Right ventricle myocardium inferior (tissue), 1 donor: ENCODE measurements at regions not wholly inside any gene's neighbourhood (a gene's known extent, or its start where the extent isn't known, plus 50 kb on each side); places are given as distances from the start of the nearest gene placed in this dataset.

Experiments
- ATAC-seq: fragments of 200-7000 bp; cut with Tn5 transposase; one replicate; pipeline ENCODE4 v1.9.1; 2020; ENCODE audit warnings: mild to moderate bottlenecking, moderate library complexity
- DNase-seq: peaks from one replicate; pipeline ENCODE4 v3.0.0; 2021; ENCODE audit errors: missing footprints
- intact Hi-C: fragments of 100-400 bp; cut with DNase I; formaldehyde crosslinking; loops from one replicate; pipeline ENCODE4 v1.11.0; 2022
- donor health status: DM: no; HTN: yes; CAD: no; lungs with severe emphysema.

GRCh38 chr12:67370979-67371378, 101.8 kb downstream of the CAND1 start:
- ATAC-seq, result no peak
- intact Hi-C loops, result no loop called here
- no peak for DNase-seq

- ATAC-seq (no peak), DNase-seq (no peak)
- intact Hi-C loops, result no loop called here
Measured at GRCh38 chr12:67377021-67377420, 107.9 kb downstream of the CAND1 start.

- intact Hi-C loops, result no loop called here
- no peak for ATAC-seq
Measured at GRCh38 chr12:67377541-67377940, 108.4 kb downstream of the CAND1 start.

GRCh38 chr12:67382241-67382871, 113.2 kb downstream of the CAND1 start:
- ATAC-seq, result no peak
- intact Hi-C loops, result no loop called here

More at GRCh38 chr12:67377541-67377940, 108.4 kb downstream of the CAND1 start:
- no peak for DNase-seq

GRCh38 chr12:67386869-67387565, 117.9 kb downstream of the CAND1 start:
- intact Hi-C loops, result no loop called here
- DNase-seq (no peak), ATAC-seq (no peak)

More at GRCh38 chr12:67382241-67382871, 113.2 kb downstream of the CAND1 start:
- DNase-seq, result no peak

- intact Hi-C loops, result no loop called here
- DNase-seq (no peak), ATAC-seq (no peak)
Measured at GRCh38 chr12:67388331-67389138, 119.4 kb downstream of the CAND1 start.

- DNase-seq, result no peak
- ATAC-seq, result no peak
- intact Hi-C loops, result no loop called here
Measured at GRCh38 chr12:67390273-67390672, 121.1 kb downstream of the CAND1 start.

GRCh38 chr12:67391034-67391433, 121.9 kb downstream of the CAND1 start:
- DNase-seq, result no peak
- ATAC-seq, result peak; percentile 59
- intact Hi-C loops, result no loop called here

GRCh38 chr12:67391656-67392055, 122.5 kb downstream of the CAND1 start:
- DNase-seq (no peak), ATAC-seq (no peak)
- intact Hi-C loops, result no loop called here

GRCh38 chr12:67394550-67394949, 125.4 kb downstream of the CAND1 start:
- peak; percentile 94 for ATAC-seq
- intact Hi-C loops, result no loop called here
- DNase-seq, result peak; percentile 67

GRCh38 chr12:67400742-67401141, 131.6 kb downstream of the CAND1 start:
- intact Hi-C loops, result no loop called here
- ATAC-seq (no peak), DNase-seq (no peak)

GRCh38 chr12:67410246-67410645, 141.1 kb downstream of the CAND1 start:
- intact Hi-C loops, result loop anchor here (10.0 kb wide), 1 partner anchor 245 kb away; no protein-coding TSS in a partner anchor
- no peak for ATAC-seq
- no peak for DNase-seq

- intact Hi-C loops, result loop anchor here (10.0 kb wide), 1 partner anchor 246 kb away; no protein-coding TSS in a partner anchor
- DNase-seq (no peak), ATAC-seq (no peak)
Measured at GRCh38 chr12:67410667-67411067, 141.5 kb downstream of the CAND1 start.

- no peak for DNase-seq
- intact Hi-C loops, result loop anchor here (10.0 kb wide), 1 partner anchor 247 kb away; no protein-coding TSS in a partner anchor
- ATAC-seq, result no peak
Measured at GRCh38 chr12:67411562-67411961, 142.4 kb downstream of the CAND1 start.

GRCh38 chr12:67413577-67413976, 144.4 kb downstream of the CAND1 start:
- ATAC-seq, result no peak

GRCh38 chr12:67414011-67414715, 145.0 kb downstream of the CAND1 start:
- ATAC-seq, result no peak
- intact Hi-C loops, result loop anchor here (10.0 kb wide), 1 partner anchor 249 kb away; no protein-coding TSS in a partner anchor
- DNase-seq, result no peak

More at GRCh38 chr12:67413577-67413976, 144.4 kb downstream of the CAND1 start:
- no peak for DNase-seq
- intact Hi-C loops, result loop anchor here (10.0 kb wide), 1 partner anchor 249 kb away; no protein-coding TSS in a partner anchor

GRCh38 chr12:67415473-67415872, 146.3 kb downstream of the CAND1 start:
- no peak for DNase-seq
- ATAC-seq, result peak; percentile 69
- intact Hi-C loops, result loop anchor here (5.0 to 10.0 kb wide), 2 partner anchors 58 to 251 kb away; no protein-coding TSS in a partner anchor

- intact Hi-C loops, result loop anchor here (5.0 to 10.0 kb wide), 2 partner anchors 63 to 255 kb away; no protein-coding TSS in a partner anchor
- DNase-seq, result no peak
- ATAC-seq, result no peak
Measured at GRCh38 chr12:67419810-67420209, 150.7 kb downstream of the CAND1 start.

GRCh38 chr12:67420506-67420905, 151.3 kb downstream of the CAND1 start:
- no peak for DNase-seq
- ATAC-seq, result no peak
- intact Hi-C loops, result no loop called here
